ENCODE measurements at regions not wholly inside any gene's neighbourhood (a gene's known extent, or its start where the extent isn't known, plus 50 kb on each side); places are given as distances from the start of the nearest gene placed in this dataset.
"Not testable (repeated sequence)": the region's sequence is repeated elsewhere in the genome, so short reads cannot be mapped to it uniquely, and the experiment has no call there.

GRCh38 chr13:72657379-72657778 lies 70.0 kb downstream of the MZT1 start:
- DNase-seq, result no peak

- no peak for DNase-seq
Measured at GRCh38 chr13:72656357-72656756, 71.1 kb downstream of the MZT1 start.

- DNase-seq, result no peak
Measured at GRCh38 chr13:72653506-72653905, 73.9 kb downstream of the MZT1 start.

GRCh38 chr13:72652681-72653080 lies 74.7 kb downstream of the MZT1 start:
- DNase-seq, result no peak

GRCh38 chr13:72651144-72651543 lies 76.3 kb downstream of the MZT1 start:
- DNase-seq, result peak; percentile 6

- no peak for DNase-seq
Measured at GRCh38 chr13:72650051-72650700, 77.3 kb downstream of the MZT1 start.

- DNase-seq, result no peak
Measured at GRCh38 chr13:72648513-72649065, 78.8 kb downstream of the MZT1 start.

GRCh38 chr13:72647422-72647821 lies 80.0 kb downstream of the MZT1 start:
- DNase-seq, result no peak

GRCh38 chr13:72645521-72645920 lies 81.9 kb downstream of the MZT1 start:
- DNase-seq, result no peak

- DNase-seq, result peak; percentile 7
Measured at GRCh38 chr13:72643311-72643989, 84.0 kb downstream of the MZT1 start.

- DNase-seq, result no peak
Measured at GRCh38 chr13:72639377-72639776, 88.1 kb downstream of the MZT1 start.

- DNase-seq, result peak; percentile 10
Measured at GRCh38 chr13:72638059-72638815, 89.2 kb downstream of the MZT1 start.

- DNase-seq, result no peak
Measured at GRCh38 chr13:72637561-72637960, 89.9 kb downstream of the MZT1 start.

- DNase-seq, result no peak
Measured at GRCh38 chr13:72634859-72635258, 92.6 kb downstream of the MZT1 start.

GRCh38 chr13:72622546-72622945 lies 104.9 kb downstream of the MZT1 start:
- no peak for DNase-seq

GRCh38 chr13:72620874-72621273 lies 106.6 kb downstream of the MZT1 start:
- no peak for DNase-seq

GRCh38 chr13:72617951-72618350 lies 109.5 kb downstream of the MZT1 start:
- DNase-seq, result no peak

GRCh38 chr13:72617186-72617585 lies 110.2 kb downstream of the MZT1 start:
- DNase-seq, result no peak

GRCh38 chr13:72610251-72610891 lies 117.1 kb downstream of the MZT1 start:
- not testable (repeated sequence) for DNase-seq

- DNase-seq, result no peak
Measured at GRCh38 chr13:72599178-72599743, 128.2 kb downstream of the MZT1 start.

GRCh38 chr13:72590091-72590740 lies 137.2 kb downstream of the MZT1 start:
- no peak for DNase-seq

GRCh38 chr13:72586518-72586917 lies 140.9 kb downstream of the MZT1 start:
- DNase-seq, result no peak

Measured in NCI-H1105 treated with DMSO at 0.1 percent for 48 hours (cell line).